ENCODE measurements at regions not wholly inside any gene's neighbourhood (a gene's known extent, or its start where the extent isn't known, plus 50 kb on each side); places are given as distances from the start of the nearest gene placed in this dataset.

DNA sequence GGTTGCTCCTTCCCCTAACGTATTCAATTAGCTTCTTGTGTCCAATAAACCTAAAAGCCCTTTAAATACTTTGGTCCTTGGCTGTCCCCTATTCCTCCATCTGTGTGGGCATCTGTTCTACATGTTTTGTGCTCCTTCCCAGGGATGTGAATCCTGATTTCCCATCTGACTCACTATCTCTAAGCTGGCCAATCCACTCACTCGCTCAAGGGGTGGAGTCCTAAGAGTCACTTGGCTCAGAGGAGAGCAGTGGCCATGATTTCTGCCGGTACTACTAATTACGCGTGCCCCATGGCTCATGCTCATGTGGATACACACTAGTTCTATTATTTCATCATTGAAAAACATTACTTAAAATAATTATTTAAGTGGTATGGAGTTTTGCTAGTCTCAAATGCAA lies 89.6 kb downstream of the TAF11L14 start:
- DNase-seq (ENCODE audit: low read depth in 1 of 2, low spot score in 1 of 2) = no peak
- Histone ChIP-seq H3K9me3 (ENCODE audit: low read depth) (no peaks in the 10 kb centered on the region), H3K27ac (no peak overlapping the region), H3K36me3 (no peaks in the 10 kb centered on the region), H3K4me3 (no peak overlapping the region), H3K27me3 (no peaks in the 10 kb centered on the region), H3K4me1 (ENCODE audit: low read depth) (no peaks in the 10 kb centered on the region)
- no peak for TF ChIP-seq CTCF (IDR thresholded peaks at IDR 0.05; ENCODE audit: low read depth, low read length)

- H3K27ac ChIP-seq = no peak overlapping the region
- TF ChIP-seq CTCF (IDR thresholded peaks at IDR 0.05; ENCODE audit: low read depth, low read length) = no peak
- no peak overlapping the region for H3K4me3 ChIP-seq
- no peaks in the 10 kb centered on the region for H3K27me3 ChIP-seq
- H3K9me3 ChIP-seq (ENCODE audit: low read depth) = no peaks in the 10 kb centered on the region
- DNase-seq (ENCODE audit: low read depth in 1 of 2, low spot score in 1 of 2) = no peak
- no peaks in the 10 kb centered on the region for H3K4me1 ChIP-seq (ENCODE audit: low read depth)
- H3K36me3 ChIP-seq = no peaks in the 10 kb centered on the region
Observed at GRCh38 chr5:17727098-17727497, 92.8 kb downstream of the TAF11L14 start.

DNA sequence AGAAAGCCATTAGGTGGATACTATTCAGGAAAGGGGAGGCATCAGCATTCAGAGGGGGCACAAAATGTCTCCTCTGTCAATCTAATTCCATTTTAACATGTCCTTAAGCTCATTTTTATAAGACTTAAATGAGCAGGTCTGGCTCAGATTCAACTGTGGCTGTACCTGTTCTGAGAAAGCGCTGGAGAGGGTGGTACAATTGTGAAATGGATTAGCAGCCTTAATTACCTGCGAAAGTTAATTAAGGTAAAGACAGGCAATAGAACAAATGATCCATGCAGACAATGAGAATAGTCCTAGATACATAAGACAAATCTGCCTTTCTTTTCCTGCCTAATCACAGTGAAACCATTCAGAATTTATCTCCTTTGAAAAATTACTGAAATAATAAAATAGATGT lies 96.2 kb downstream of the TAF11L14 start:
- no peak for TF ChIP-seq CTCF (IDR thresholded peaks at IDR 0.05; ENCODE audit: low read depth, low read length)
- Histone ChIP-seq H3K4me3 (no peak overlapping the region), H3K36me3 (no peaks in the 10 kb centered on the region), H3K27me3 (no peaks in the 10 kb centered on the region), H3K27ac (no peak overlapping the region), H3K4me1 (ENCODE audit: low read depth) (no peaks in the 10 kb centered on the region), H3K9me3 (ENCODE audit: low read depth) (no peaks in the 10 kb centered on the region)
- DNase-seq (ENCODE audit: low read depth in 1 of 2, low spot score in 1 of 2) = no peak

DNA sequence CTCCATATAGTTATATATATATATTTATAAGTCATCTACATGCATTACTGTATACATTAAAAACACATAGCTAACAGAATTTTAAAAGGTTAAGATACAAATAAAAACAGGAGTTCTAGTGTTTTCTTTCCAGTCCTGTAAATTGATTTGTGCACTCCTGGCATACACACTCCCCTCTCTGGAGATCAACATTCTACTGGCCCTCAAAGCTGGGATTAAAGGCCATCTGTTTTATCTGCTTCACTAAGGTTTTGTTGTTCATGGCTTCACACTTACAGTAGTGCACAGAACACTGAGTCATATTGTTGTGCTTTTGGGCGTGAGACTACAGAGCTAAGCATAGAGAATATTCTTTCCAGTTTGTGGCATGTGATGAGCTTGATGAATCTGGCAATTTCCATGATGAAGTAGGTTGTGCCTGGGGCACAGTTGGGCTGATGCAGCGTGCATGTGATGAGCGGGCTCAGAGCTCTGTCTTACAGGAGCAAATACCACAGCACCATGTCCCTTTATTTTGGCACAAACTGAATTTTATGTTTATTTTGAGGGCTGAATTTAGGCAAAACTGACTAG lies 98.2 kb downstream of the TAF11L14 start:
- Histone ChIP-seq H3K27ac (no peak overlapping the region), H3K4me1 (ENCODE audit: low read depth) (no peaks in the 10 kb centered on the region), H3K36me3 (no peaks in the 10 kb centered on the region), H3K9me3 (ENCODE audit: low read depth) (no peaks in the 10 kb centered on the region), H3K4me3 (no peak overlapping the region), H3K27me3 (no peaks in the 10 kb centered on the region)
- DNase-seq (ENCODE audit: low read depth in 1 of 2, low spot score in 1 of 2) = no peak
- TF ChIP-seq CTCF (IDR thresholded peaks at IDR 0.05; ENCODE audit: low read depth, low read length) = no peak

DNA sequence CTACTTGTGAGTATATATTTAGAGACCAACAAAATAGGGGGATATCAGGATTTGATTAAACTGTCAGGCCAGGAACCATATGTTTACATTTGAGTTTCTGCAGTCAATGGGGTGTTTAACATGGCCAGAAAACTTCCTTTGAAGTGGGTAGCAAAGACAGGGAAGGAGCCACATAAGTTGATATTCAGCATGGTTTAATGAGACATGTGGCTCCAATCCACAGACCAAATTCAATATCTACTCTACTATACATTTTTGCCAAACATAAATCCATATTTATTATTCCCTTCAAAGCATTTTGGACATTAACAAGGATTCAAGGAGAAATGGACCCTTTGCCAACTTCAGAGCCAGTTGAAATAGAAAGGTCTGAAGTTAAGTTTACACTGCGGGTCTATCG lies 99.8 kb downstream of the TAF11L14 start:
- DNase-seq (ENCODE audit: low read depth in 1 of 2, low spot score in 1 of 2) = no peak
- no peaks in the 10 kb centered on the region for H3K4me1 ChIP-seq (ENCODE audit: low read depth)
- no peaks in the 10 kb centered on the region for H3K27me3 ChIP-seq
- no peaks in the 10 kb centered on the region for H3K9me3 ChIP-seq (ENCODE audit: low read depth)
- H3K4me3 ChIP-seq = no peak overlapping the region
- no peaks in the 10 kb centered on the region for H3K36me3 ChIP-seq
- H3K27ac ChIP-seq = no peak overlapping the region
- no peak for TF ChIP-seq CTCF (IDR thresholded peaks at IDR 0.05; ENCODE audit: low read depth, low read length)

GRCh38 chr5:17735761-17736160 lies 101.5 kb downstream of the TAF11L14 start:
- H3K9me3 ChIP-seq (ENCODE audit: low read depth) = no peaks in the 10 kb centered on the region
- TF ChIP-seq CTCF (IDR thresholded peaks at IDR 0.05; ENCODE audit: low read depth, low read length) = no peak
- no peaks in the 10 kb centered on the region for H3K36me3 ChIP-seq
- no peaks in the 10 kb centered on the region for H3K27me3 ChIP-seq
- no peak overlapping the region for H3K4me3 ChIP-seq
- H3K27ac ChIP-seq = no peak overlapping the region
- H3K4me1 ChIP-seq (ENCODE audit: low read depth) = no peaks in the 10 kb centered on the region
- DNase-seq (ENCODE audit: low read depth in 1 of 2, low spot score in 1 of 2) = no peak

All from cardiac muscle cell (in vitro differentiated cells and primary cell).